ENCODE measurements at regions not wholly inside any gene's neighbourhood (a gene's known extent, or its start where the extent isn't known, plus 50 kb on each side); places are given as distances from the start of the nearest gene placed in this dataset.

- TF ChIP-seq CTCF (IDR thresholded peaks at IDR 0.05) (peak; percentile 30), EZH2 (IDR thresholded peaks at IDR 0.05) (no peak)
These were observed 67.8 kb upstream of the PCBD1 start for GRCh38 chr10:70956029-70956759.

Measured in neural progenitor cell (in vitro differentiated cells).